IMR-90 (cell line): ENCODE measurements at regions not wholly inside any gene's neighbourhood (a gene's known extent, or its start where the extent isn't known, plus 50 kb on each side); places are given as distances from the start of the nearest gene placed in this dataset.
"Not testable (repeated sequence)": the region's sequence is repeated elsewhere in the genome, so short reads cannot be mapped to it uniquely, and the experiment has no call there.

Source experiments
- ATAC-seq: fragments of 200-7000 bp; cut with Tn5 transposase; 2 replicates; pipeline ENCODE4 v1.9.1; 2020; ENCODE audit warnings: low read depth, mild to moderate bottlenecking, moderate library complexity
- BruUV-seq: library from RNA; stranded (reverse); fragments of 400-500 nt; replicated peaks from 2 replicates; lab custom pipeline; 2021; lab: Mats Ljungman, UMichigan
- CTCF ChIA-PET: fragments of 300-600 bp; formaldehyde crosslinking; extraction: SDS; loops from one replicate; lab custom pipeline; 2021; ENCODE audit warnings: antibody characterized with exemption; lab: Yijun Ruan, JAX
- POLR2A ChIA-PET: fragments of 300-600 bp; sonication (Branson Sonifier 250); formaldehyde crosslinking; loops from one replicate; lab custom pipeline; 2022; ENCODE audit warnings: antibody characterized with exemption; ENCODE audit not compliant: unreplicated experiment; lab: Charles Lee
- DNase-seq: peaks from one replicate; pipeline ENCODE4 v3.0.0; 2013
- H2AFZ ChIP-seq: replicated peaks from 2 replicates; pipeline ENCODE3; 2013; ENCODE audit warnings: low read length, mild to moderate bottlenecking; ENCODE audit not compliant: poor library complexity
- H2AK5ac ChIP-seq: 2 replicates; pipeline ENCODE4 v1.6.1; 2013; ENCODE audit warnings: low read depth, low read length, inconsistent platforms
- H2AK9ac ChIP-seq: replicated peaks from 2 replicates; pipeline ENCODE3; 2013; ENCODE audit warnings: mild to moderate bottlenecking, low read depth, low read length, moderate library complexity; ENCODE audit not compliant: poor library complexity
- H2BK120ac ChIP-seq: 2 replicates; pipeline ENCODE4 v1.6.1; 2013; ENCODE audit warnings: low read depth, low read length, inconsistent platforms
- H2BK15ac ChIP-seq: 3 replicates; pipeline ENCODE4 v1.6.1; 2013; ENCODE audit warnings: low read depth, low read length, inconsistent platforms
- H2BK20ac ChIP-seq: 2 replicates; pipeline ENCODE4 v1.6.1; 2013; ENCODE audit warnings: low read depth, mild to moderate bottlenecking, inconsistent platforms, low read length, moderate library complexity
- H2BK5ac ChIP-seq: 2 replicates; pipeline ENCODE4 v1.6.1; 2013; ENCODE audit warnings: mild to moderate bottlenecking, low read depth, low read length, inconsistent platforms; ENCODE audit not compliant: poor library complexity, severe bottlenecking
- H3K14ac ChIP-seq: replicated peaks from 2 replicates; pipeline ENCODE4 v1.6.1; 2013; ENCODE audit warnings: low read depth, low read length, inconsistent platforms
- H3K18ac ChIP-seq: 2 replicates; pipeline ENCODE4 v1.6.1; 2013; ENCODE audit warnings: low read depth, low read length, control low read depth
- H3K23ac ChIP-seq: 2 replicates; pipeline ENCODE4 v1.6.1; 2013; ENCODE audit warnings: low read depth, low read length, inconsistent platforms
- H3K27ac ChIP-seq: 2 replicates; pipeline ENCODE4 v1.5.1; 2013; ENCODE audit warnings: mild to moderate bottlenecking, control low read depth, low read length; ENCODE audit not compliant: insufficient read depth
- H3K27me3 ChIP-seq: 2 replicates; pipeline ENCODE4 v1.6.1; 2013; ENCODE audit warnings: low read length; ENCODE audit not compliant: control insufficient read depth, insufficient read depth
- H3K36me3 ChIP-seq: 2 replicates; pipeline ENCODE4 v1.6.1; 2013; ENCODE audit warnings: low read length, mixed read lengths; ENCODE audit not compliant: control insufficient read depth, insufficient read depth
- H3K4ac ChIP-seq: 2 replicates; pipeline ENCODE4 v1.6.1; 2013; ENCODE audit warnings: low read depth, low read length, inconsistent platforms
- H3K4me1 ChIP-seq: 2 replicates; pipeline ENCODE4 v1.6.1; 2013; ENCODE audit warnings: low read length, mixed read lengths; ENCODE audit not compliant: control insufficient read depth, insufficient read depth
- H3K4me2 ChIP-seq: 2 replicates; pipeline ENCODE4 v1.6.1; 2013; ENCODE audit warnings: low read depth, mild to moderate bottlenecking, control low read depth, low read length, moderate library complexity
- H3K4me3 ChIP-seq: 2 replicates; pipeline ENCODE4 v1.5.1; 2013; ENCODE audit warnings: low read depth, mild to moderate bottlenecking, control low read depth, low read length, moderate library complexity; ENCODE audit not compliant: insufficient read depth
- H3K56ac ChIP-seq: 2 replicates; pipeline ENCODE4 v1.6.1; 2013; ENCODE audit warnings: low read length, inconsistent platforms; ENCODE audit not compliant: insufficient read depth; ENCODE audit errors: extremely low read depth
- H3K79me1 ChIP-seq, 2 experiments: 2 replicates each; pipeline ENCODE4 v1.6.1; 2013; ENCODE audit warnings: low read length in 2 of 2, inconsistent platforms in 1 of 2, low read depth in 1 of 2
- H3K9ac ChIP-seq: 2 replicates; pipeline ENCODE4 v1.6.1; 2013; ENCODE audit warnings: low read depth, low read length, control low read depth
- H3K9me1 ChIP-seq: 2 replicates; pipeline ENCODE4 v1.6.1; 2013; ENCODE audit warnings: low read length, inconsistent platforms; ENCODE audit not compliant: insufficient read depth
- H3K9me3 ChIP-seq: 2 replicates; pipeline ENCODE4 v1.6.1; 2013; ENCODE audit warnings: low read length; ENCODE audit not compliant: control insufficient read depth, insufficient read depth
- H4K20me1 ChIP-seq: 2 replicates; pipeline ENCODE4 v1.6.1; 2013; ENCODE audit warnings: low read length, inconsistent platforms; ENCODE audit not compliant: insufficient read depth
- H4K5ac ChIP-seq: 2 replicates; pipeline ENCODE4 v1.6.1; 2013; ENCODE audit warnings: mild to moderate bottlenecking, low read depth, low read length, control low read depth
- H4K8ac ChIP-seq, 2 experiments: 2 replicates each; pipeline ENCODE4 v1.6.1; 2013; ENCODE audit warnings: low read depth in 2 of 2, low read length in 2 of 2, control low read depth in 1 of 2, inconsistent platforms in 1 of 2
- H4K91ac ChIP-seq: 2 replicates; pipeline ENCODE4 v1.6.1; 2013; ENCODE audit warnings: low read depth, low read length, inconsistent platforms; ENCODE audit not compliant: insufficient read depth
- WGBS, 2 experiments: methylation state at CpG; one replicate each; pipeline versions ENCODE4 v1.1.5 to v1.1.7; 2013; ENCODE audit warnings: missing lambda C conversion rate in 2 of 2; ENCODE audit not compliant: insufficient read length in 1 of 2; ENCODE audit errors: extremely low coverage in 2 of 2; 5-methylcytosine and 5-hydroxymethylcytosine counted together
- dilution Hi-C: fragments of 300-500 bp; cut with HindIII; formaldehyde crosslinking; loops from one replicate; pipeline ENCODE4 v1.14.3; 2018; ENCODE audit warnings: low sequenced_read_pairs; ENCODE audit not compliant: unreplicated experiment
- in situ Hi-C: fragments of 300-500 bp; cut with MboI; formaldehyde crosslinking; loops from 3 replicates; pipeline ENCODE4 v1.14.3; 2019; ENCODE audit warnings: low sequenced_read_pairs, inconsistent platforms, mixed read lengths
- intact Hi-C: fragments of 100-400 bp; cut with micrococcal nuclease; formaldehyde crosslinking; loops from 2 replicates; pipeline ENCODE4 v1.10.0; 2022

DNA sequence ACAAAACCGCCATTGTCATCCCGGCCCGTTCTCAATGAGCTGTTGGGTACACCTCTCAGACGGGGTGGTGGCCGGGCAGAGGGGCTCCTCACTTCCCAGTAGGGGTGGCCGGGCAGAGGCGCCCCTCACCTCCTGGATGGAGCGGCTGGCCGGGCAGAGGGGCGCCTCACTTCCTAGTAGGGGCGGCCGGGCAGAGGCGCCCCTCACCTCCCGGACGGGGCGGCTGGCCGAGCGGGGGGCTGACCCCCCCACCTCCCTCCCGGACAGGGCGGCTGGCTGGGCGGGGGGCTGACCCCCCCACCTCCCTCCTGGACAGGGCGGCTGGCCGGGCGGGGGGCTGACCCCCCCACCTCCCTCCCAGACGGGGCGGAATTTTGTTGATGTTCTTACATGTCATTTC, 1558.3 kb upstream of the CDH9 start:
- CTCF ChIA-PET, H3K14ac ChIP-seq, H4K20me1 ChIP-seq, H2AFZ ChIP-seq, H4K91ac ChIP-seq, H4K8ac ChIP-seq, intact Hi-C loops, in situ Hi-C loops, H3K4me3 ChIP-seq, H2AK9ac ChIP-seq, H3K9me3 ChIP-seq, H3K9me1 ChIP-seq, H2BK120ac ChIP-seq, H3K79me1 ChIP-seq, H3K4me2 ChIP-seq, H2BK15ac ChIP-seq, H3K9ac ChIP-seq, H2AK5ac ChIP-seq, ATAC-seq, H2BK20ac ChIP-seq, H4K5ac ChIP-seq, H3K27me3 ChIP-seq, dilution Hi-C loops, H3K4ac ChIP-seq, H3K36me3 ChIP-seq, H3K18ac ChIP-seq, POLR2A ChIA-PET, H3K56ac ChIP-seq, H3K23ac ChIP-seq, H2BK5ac ChIP-seq, DNase-seq, H3K4me1 ChIP-seq, H3K27ac ChIP-seq, BruUV-seq: not testable (repeated sequence)
- WGBS, 2 experiments = 90% methylated on average over 4 of the region's 26 CpGs; no CpG with 5 or more reads in 1 of the 2 experiments
